ENCODE measurements at regions not wholly inside any gene's neighbourhood (a gene's known extent, or its start where the extent isn't known, plus 50 kb on each side); places are given as distances from the start of the nearest gene placed in this dataset.

- no peaks in the 10 kb centered on the region for H3K9me3 ChIP-seq
- no peak overlapping the region for H3K4me3 ChIP-seq
- TF ChIP-seq CTCF (IDR thresholded peaks at IDR 0.05): no peak
- H3K27me3 ChIP-seq (replicated peaks; ENCODE audit: insufficient read depth): no peaks in the 10 kb centered on the region
- no peak for DNase-seq (ENCODE audit: low spot score)
- no peaks in the 10 kb centered on the region for H3K4me1 ChIP-seq (ENCODE audit: control insufficient read depth in 1 of 2, low read depth in 2 of 2)
- no peaks in the 10 kb centered on the region for H3K36me3 ChIP-seq
- no peak overlapping the region for H3K27ac ChIP-seq
- no peak for ATAC-seq (ENCODE audit: insufficient number of reproducible peaks, low FRiP score, low read depth)
Measured at GRCh38 chr6:165818200-165818599, 155.2 kb upstream of the PDE10A start.

- Histone ChIP-seq H3K4me3 (no peak overlapping the region), H3K27ac (no peak overlapping the region), H3K36me3 (no peaks in the 10 kb centered on the region), H3K4me1 (ENCODE audit: control insufficient read depth in 1 of 2, low read depth in 2 of 2) (no peaks in the 10 kb centered on the region), H3K9me3 (no peaks in the 10 kb centered on the region), H3K27me3 (replicated peaks; ENCODE audit: insufficient read depth) (no peaks in the 10 kb centered on the region)
- no peak for TF ChIP-seq CTCF (IDR thresholded peaks at IDR 0.05)
- DNase-seq (ENCODE audit: low spot score) (no peak), ATAC-seq (ENCODE audit: insufficient number of reproducible peaks, low FRiP score, low read depth) (no peak)
Measured at GRCh38 chr6:165817771-165818170, 154.7 kb upstream of the PDE10A start.

GRCh38 chr6:165817148-165817547 is 154.1 kb upstream of the PDE10A start:
- no peak for ATAC-seq (ENCODE audit: insufficient number of reproducible peaks, low FRiP score, low read depth)
- no peak for TF ChIP-seq CTCF (IDR thresholded peaks at IDR 0.05)

GRCh38 chr6:165814679-165815078 is 151.6 kb upstream of the PDE10A start:
- no peak for TF ChIP-seq CTCF (IDR thresholded peaks at IDR 0.05)
- Histone ChIP-seq H3K27ac (no peak overlapping the region), H3K27me3 (replicated peaks; ENCODE audit: insufficient read depth) (no peaks in the 10 kb centered on the region), H3K9me3 (no peaks in the 10 kb centered on the region), H3K4me3 (no peak overlapping the region), H3K4me1 (ENCODE audit: control insufficient read depth in 1 of 2, low read depth in 2 of 2) (no peaks in the 10 kb centered on the region), H3K36me3 (no peaks in the 10 kb centered on the region)
- no peak for DNase-seq (ENCODE audit: low spot score)
- no peak for ATAC-seq (ENCODE audit: insufficient number of reproducible peaks, low FRiP score, low read depth)

More at GRCh38 chr6:165817148-165817547, 154.1 kb upstream of the PDE10A start:
- Histone ChIP-seq H3K27ac (no peak overlapping the region), H3K4me3 (no peak overlapping the region), H3K9me3 (no peaks in the 10 kb centered on the region), H3K4me1 (ENCODE audit: control insufficient read depth in 1 of 2, low read depth in 2 of 2) (no peaks in the 10 kb centered on the region), H3K36me3 (no peaks in the 10 kb centered on the region), H3K27me3 (replicated peaks; ENCODE audit: insufficient read depth) (no peaks in the 10 kb centered on the region)
- DNase-seq (ENCODE audit: low spot score): no peak

- no peaks in the 10 kb centered on the region for H3K9me3 ChIP-seq
- H3K36me3 ChIP-seq: no peaks in the 10 kb centered on the region
- TF ChIP-seq CTCF (IDR thresholded peaks at IDR 0.05): no peak
- H3K27ac ChIP-seq: no peak overlapping the region
- DNase-seq (ENCODE audit: low spot score) (no peak), ATAC-seq (ENCODE audit: insufficient number of reproducible peaks, low FRiP score, low read depth) (no peak)
- no peak overlapping the region for H3K4me3 ChIP-seq
- no peaks in the 10 kb centered on the region for H3K4me1 ChIP-seq (ENCODE audit: control insufficient read depth in 1 of 2, low read depth in 2 of 2)
- H3K27me3 ChIP-seq (replicated peaks; ENCODE audit: insufficient read depth): no peaks in the 10 kb centered on the region
Measured at GRCh38 chr6:165811512-165811911, 148.5 kb upstream of the PDE10A start.

All from thoracic aorta (tissue), 2 donors.